IMR-90 (cell line): ENCODE measurements at regions not wholly inside any gene's neighbourhood (a gene's known extent, or its start where the extent isn't known, plus 50 kb on each side); places are given as distances from the start of the nearest gene placed in this dataset.

Experiments
- ATAC-seq: fragments of 200-7000 bp; cut with Tn5 transposase; 2 replicates; pipeline ENCODE4 v1.9.1; 2020; ENCODE audit warnings: low read depth, mild to moderate bottlenecking, moderate library complexity
- BruUV-seq: library from RNA; stranded (reverse); fragments of 400-500 nt; replicated peaks from 2 replicates; lab custom pipeline; 2021; lab: Mats Ljungman, UMichigan
- CTCF ChIA-PET: fragments of 300-600 bp; formaldehyde crosslinking; extraction: SDS; loops from one replicate; lab custom pipeline; 2021; ENCODE audit warnings: antibody characterized with exemption; lab: Yijun Ruan, JAX
- POLR2A ChIA-PET: fragments of 300-600 bp; sonication (Branson Sonifier 250); formaldehyde crosslinking; loops from one replicate; lab custom pipeline; 2022; ENCODE audit warnings: antibody characterized with exemption; ENCODE audit not compliant: unreplicated experiment; lab: Charles Lee
- DNase-seq: peaks from one replicate; pipeline ENCODE4 v3.0.0; 2013
- H2AFZ ChIP-seq: replicated peaks from 2 replicates; pipeline ENCODE3; 2013; ENCODE audit warnings: low read length, mild to moderate bottlenecking; ENCODE audit not compliant: poor library complexity
- H2AK5ac ChIP-seq: 2 replicates; pipeline ENCODE4 v1.6.1; 2013; ENCODE audit warnings: low read depth, low read length, inconsistent platforms
- H2AK9ac ChIP-seq: replicated peaks from 2 replicates; pipeline ENCODE3; 2013; ENCODE audit warnings: mild to moderate bottlenecking, low read depth, low read length, moderate library complexity; ENCODE audit not compliant: poor library complexity
- H2BK120ac ChIP-seq: 2 replicates; pipeline ENCODE4 v1.6.1; 2013; ENCODE audit warnings: low read depth, low read length, inconsistent platforms
- H2BK15ac ChIP-seq: 3 replicates; pipeline ENCODE4 v1.6.1; 2013; ENCODE audit warnings: low read depth, low read length, inconsistent platforms
- H2BK20ac ChIP-seq: 2 replicates; pipeline ENCODE4 v1.6.1; 2013; ENCODE audit warnings: low read depth, mild to moderate bottlenecking, inconsistent platforms, low read length, moderate library complexity
- H2BK5ac ChIP-seq: 2 replicates; pipeline ENCODE4 v1.6.1; 2013; ENCODE audit warnings: mild to moderate bottlenecking, low read depth, low read length, inconsistent platforms; ENCODE audit not compliant: poor library complexity, severe bottlenecking
- H3K14ac ChIP-seq: replicated peaks from 2 replicates; pipeline ENCODE4 v1.6.1; 2013; ENCODE audit warnings: low read depth, low read length, inconsistent platforms
- H3K18ac ChIP-seq: 2 replicates; pipeline ENCODE4 v1.6.1; 2013; ENCODE audit warnings: low read depth, low read length, control low read depth
- H3K23ac ChIP-seq: 2 replicates; pipeline ENCODE4 v1.6.1; 2013; ENCODE audit warnings: low read depth, low read length, inconsistent platforms
- H3K27ac ChIP-seq: 2 replicates; pipeline ENCODE4 v1.5.1; 2013; ENCODE audit warnings: mild to moderate bottlenecking, control low read depth, low read length; ENCODE audit not compliant: insufficient read depth
- H3K27me3 ChIP-seq: 2 replicates; pipeline ENCODE4 v1.6.1; 2013; ENCODE audit warnings: low read length; ENCODE audit not compliant: control insufficient read depth, insufficient read depth
- H3K36me3 ChIP-seq: 2 replicates; pipeline ENCODE4 v1.6.1; 2013; ENCODE audit warnings: low read length, mixed read lengths; ENCODE audit not compliant: control insufficient read depth, insufficient read depth
- H3K4ac ChIP-seq: 2 replicates; pipeline ENCODE4 v1.6.1; 2013; ENCODE audit warnings: low read depth, low read length, inconsistent platforms
- H3K4me1 ChIP-seq: 2 replicates; pipeline ENCODE4 v1.6.1; 2013; ENCODE audit warnings: low read length, mixed read lengths; ENCODE audit not compliant: control insufficient read depth, insufficient read depth
- H3K4me2 ChIP-seq: 2 replicates; pipeline ENCODE4 v1.6.1; 2013; ENCODE audit warnings: low read depth, mild to moderate bottlenecking, control low read depth, low read length, moderate library complexity
- H3K4me3 ChIP-seq: 2 replicates; pipeline ENCODE4 v1.5.1; 2013; ENCODE audit warnings: low read depth, mild to moderate bottlenecking, control low read depth, low read length, moderate library complexity; ENCODE audit not compliant: insufficient read depth
- H3K56ac ChIP-seq: 2 replicates; pipeline ENCODE4 v1.6.1; 2013; ENCODE audit warnings: low read length, inconsistent platforms; ENCODE audit not compliant: insufficient read depth; ENCODE audit errors: extremely low read depth
- H3K79me1 ChIP-seq, 2 experiments: 2 replicates each; pipeline ENCODE4 v1.6.1; 2013; ENCODE audit warnings: low read length in 2 of 2, inconsistent platforms in 1 of 2, low read depth in 1 of 2
- H3K9ac ChIP-seq: 2 replicates; pipeline ENCODE4 v1.6.1; 2013; ENCODE audit warnings: low read depth, low read length, control low read depth
- H3K9me1 ChIP-seq: 2 replicates; pipeline ENCODE4 v1.6.1; 2013; ENCODE audit warnings: low read length, inconsistent platforms; ENCODE audit not compliant: insufficient read depth
- H3K9me3 ChIP-seq: 2 replicates; pipeline ENCODE4 v1.6.1; 2013; ENCODE audit warnings: low read length; ENCODE audit not compliant: control insufficient read depth, insufficient read depth
- H4K20me1 ChIP-seq: 2 replicates; pipeline ENCODE4 v1.6.1; 2013; ENCODE audit warnings: low read length, inconsistent platforms; ENCODE audit not compliant: insufficient read depth
- H4K5ac ChIP-seq: 2 replicates; pipeline ENCODE4 v1.6.1; 2013; ENCODE audit warnings: mild to moderate bottlenecking, low read depth, low read length, control low read depth
- H4K8ac ChIP-seq, 2 experiments: 2 replicates each; pipeline ENCODE4 v1.6.1; 2013; ENCODE audit warnings: low read depth in 2 of 2, low read length in 2 of 2, control low read depth in 1 of 2, inconsistent platforms in 1 of 2
- H4K91ac ChIP-seq: 2 replicates; pipeline ENCODE4 v1.6.1; 2013; ENCODE audit warnings: low read depth, low read length, inconsistent platforms; ENCODE audit not compliant: insufficient read depth
- BHLHE40 ChIP-seq: fragments of 150-350 bp; IDR thresholded peaks from 2 replicates; pipeline ENCODE4 v1.6.1; 2016; ENCODE audit warnings: mild to moderate bottlenecking, low read depth, low read length
- MAZ ChIP-seq: IDR thresholded peaks from 2 replicates; pipeline ENCODE4 v1.6.1; 2012; ENCODE audit warnings: low read depth, mild to moderate bottlenecking, low read length, improper control_type of control experiment, moderate library complexity, borderline replicate concordance
- MXI1 ChIP-seq: IDR thresholded peaks from 2 replicates; pipeline ENCODE4 v1.6.1; 2012; ENCODE audit warnings: low read depth, mild to moderate bottlenecking, low read length, moderate library complexity, borderline replicate concordance
- USF2 ChIP-seq: fragments of 150-350 bp; IDR thresholded peaks from 2 replicates; pipeline ENCODE4 v1.6.1; 2017; ENCODE audit warnings: mild to moderate bottlenecking, antibody characterized with exemption, low read length, low read depth
- WGBS, 2 experiments: methylation state at CpG; one replicate each; pipeline versions ENCODE4 v1.1.5 to v1.1.7; 2013; ENCODE audit warnings: missing lambda C conversion rate in 2 of 2; ENCODE audit not compliant: insufficient read length in 1 of 2; ENCODE audit errors: extremely low coverage in 2 of 2; 5-methylcytosine and 5-hydroxymethylcytosine counted together
- dilution Hi-C: fragments of 300-500 bp; cut with HindIII; formaldehyde crosslinking; loops from one replicate; pipeline ENCODE4 v1.14.3; 2018; ENCODE audit warnings: low sequenced_read_pairs; ENCODE audit not compliant: unreplicated experiment
- in situ Hi-C: fragments of 300-500 bp; cut with MboI; formaldehyde crosslinking; loops from 3 replicates; pipeline ENCODE4 v1.14.3; 2019; ENCODE audit warnings: low sequenced_read_pairs, inconsistent platforms, mixed read lengths
- intact Hi-C: fragments of 100-400 bp; cut with micrococcal nuclease; formaldehyde crosslinking; loops from 2 replicates; pipeline ENCODE4 v1.10.0; 2022

GRCh38 chr10:6843894-6844650 lies 264.0 kb upstream of the PRKCQ start:
- CTCF ChIA-PET, result no interaction called here
- Histone ChIP-seq H4K5ac (no peak overlapping the region), H3K36me3 (no peaks in the 10 kb centered on the region), H2AK9ac (no peak overlapping the region), H3K14ac (no peak overlapping the region), H2AFZ (no peak overlapping the region), H2BK5ac (no peak overlapping the region), H4K91ac (no peak overlapping the region), H3K18ac (no peak overlapping the region), H3K4me1 (no peaks in the 10 kb centered on the region), H2AK5ac (no peak overlapping the region), H3K9me1 (no peaks in the 10 kb centered on the region), H3K9ac (no peak overlapping the region), H3K27me3 (no peaks in the 10 kb centered on the region), H3K9me3 (0 out of 2 replicates have a peak, but pooled peaks cover 2% of the 10 kb centered on the region), H3K56ac (no peak overlapping the region), H3K4me3 (no peak overlapping the region), H3K4ac (no peak overlapping the region), H2BK120ac (no peak overlapping the region), H3K23ac (no peak overlapping the region), H3K4me2 (no peak overlapping the region), H2BK20ac (no peak overlapping the region), H4K8ac (no peak overlapping the region), H3K27ac (no peak overlapping the region), H2BK15ac (no peak overlapping the region), H3K79me1 (no peaks in the 10 kb centered on the region), H4K20me1 (no peaks in the 10 kb centered on the region)
- BruUV-seq, result no TSS peak
- in situ Hi-C loops (no loop called here), dilution Hi-C loops (no loop called here), intact Hi-C loops (no loop called here)
- WGBS, 2 experiments, result no CpG with 5 or more reads among the region's 4 CpGs
- POLR2A ChIA-PET, result no interaction called here
- TF ChIP-seq USF2, result no peak
- no peak for TF ChIP-seq MAZ
- no peak for TF ChIP-seq BHLHE40
- TF ChIP-seq MXI1, result no peak
- ATAC-seq (no peak), DNase-seq (no peak)
